Ecto neural progenitor cell (in vitro differentiated cells): ENCODE measurements at regions not wholly inside any gene's neighbourhood (a gene's known extent, or its start where the extent isn't known, plus 50 kb on each side); places are given as distances from the start of the nearest gene placed in this dataset.

Experiments
- DNase-seq: peaks from one replicate; pipeline ENCODE4 v3.0.0-alpha.2; 2018; ENCODE audit warnings: low spot score

DNA sequence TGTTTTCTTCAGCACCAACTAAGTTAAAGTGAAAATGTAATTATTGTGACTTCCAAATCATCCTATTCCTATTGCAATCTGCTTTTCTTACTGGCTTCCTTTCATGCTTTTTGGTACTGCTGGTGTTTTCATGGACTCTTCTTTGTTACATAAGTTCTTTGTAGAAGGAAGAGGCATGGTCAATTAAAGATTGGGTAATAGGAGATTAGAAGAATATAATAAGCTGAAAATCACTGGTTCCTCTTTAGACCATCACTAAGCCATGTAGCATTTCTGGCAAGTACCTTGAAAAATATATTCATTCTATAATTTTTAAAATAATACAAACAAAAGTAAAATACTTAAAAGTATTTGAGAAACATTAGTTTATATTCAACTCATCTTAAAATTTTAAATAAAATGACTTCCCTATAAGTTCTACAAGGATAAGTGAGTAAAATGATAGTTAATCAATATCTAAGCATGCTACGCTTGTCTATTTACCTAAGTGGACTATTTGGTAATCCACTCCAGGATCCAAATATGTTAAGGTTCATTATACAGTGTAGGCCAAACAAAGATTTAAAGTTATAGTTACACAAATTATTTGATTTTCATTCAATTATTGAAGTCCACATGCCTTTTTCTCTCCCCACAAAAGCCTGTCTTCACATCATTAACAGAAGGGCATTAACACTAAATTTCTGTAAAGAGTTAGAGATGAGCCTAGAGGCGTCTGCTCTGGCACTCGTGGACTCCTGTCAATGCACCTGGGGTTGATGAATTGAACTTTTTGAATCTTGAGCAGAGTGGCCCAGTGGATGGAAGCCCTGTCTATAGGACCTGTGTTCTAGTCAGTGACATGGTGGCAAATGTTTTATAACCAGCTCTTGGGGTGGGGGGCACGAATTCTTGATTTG, 408.1 kb downstream of the INHBA start:
- DNase-seq: no peak

GRCh38 chr7:41292487-41292886, 410.4 kb downstream of the INHBA start:
- DNase-seq: no peak

DNA sequence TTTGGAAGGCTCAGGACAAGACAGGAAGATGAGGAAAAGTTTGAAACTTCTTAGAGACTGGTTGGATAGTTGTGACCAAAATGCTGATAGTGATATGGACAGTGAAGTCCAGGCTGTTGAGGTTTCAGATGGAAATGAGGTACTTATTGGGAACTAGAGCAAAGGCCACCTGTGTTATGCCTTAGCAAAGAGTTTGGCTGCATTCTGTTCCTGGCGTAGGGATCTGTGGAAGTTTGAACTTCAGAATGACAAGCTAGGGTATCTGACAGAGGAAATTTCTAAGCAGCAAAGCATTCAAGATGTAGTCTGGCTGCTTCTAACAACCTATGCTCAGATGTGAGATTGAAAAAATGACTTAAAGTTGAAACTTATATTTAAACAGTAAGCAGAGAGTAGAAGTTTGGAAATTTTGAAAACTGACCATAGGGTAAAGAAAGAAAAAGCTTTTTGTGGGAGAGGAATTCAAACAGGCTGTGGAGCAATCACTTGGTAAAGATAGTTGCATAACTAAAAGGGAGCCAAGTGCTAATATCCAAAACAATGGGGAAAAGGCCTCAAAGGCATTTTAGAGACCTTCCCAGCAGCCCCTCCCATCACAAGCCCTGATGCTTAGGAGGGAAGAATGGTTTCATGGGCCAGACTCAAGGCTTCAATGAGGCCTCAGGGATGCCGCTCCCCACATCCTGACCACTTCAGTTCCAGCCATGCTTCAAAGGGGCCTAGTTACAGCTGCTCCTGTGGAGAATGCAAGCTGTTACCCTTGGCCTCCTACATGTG, 415.1 kb downstream of the INHBA start:
- no peak for DNase-seq

- no peak for DNase-seq
These were observed 422.4 kb downstream of the INHBA start for GRCh38 chr7:41280491-41280890.

DNA sequence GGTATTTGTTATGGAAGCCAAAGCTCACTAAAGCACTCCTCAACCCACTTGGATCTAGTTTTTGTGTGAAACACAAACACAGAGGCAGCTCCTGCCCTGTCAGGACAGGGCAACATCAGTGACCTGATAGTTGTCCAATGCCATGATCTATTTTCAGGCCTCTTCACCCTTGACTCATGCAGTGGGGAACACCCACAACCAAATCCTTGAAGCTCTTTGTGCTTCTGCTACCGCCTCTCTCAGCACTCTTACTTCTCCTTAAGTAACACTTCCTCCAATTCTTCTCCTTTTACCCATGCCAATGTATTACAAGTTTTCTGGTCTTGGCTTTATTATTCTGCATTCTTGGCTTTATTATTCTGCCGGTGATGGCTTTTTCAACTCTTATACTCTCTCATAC, 425.3 kb downstream of the INHBA start:
- no peak for DNase-seq

DNA sequence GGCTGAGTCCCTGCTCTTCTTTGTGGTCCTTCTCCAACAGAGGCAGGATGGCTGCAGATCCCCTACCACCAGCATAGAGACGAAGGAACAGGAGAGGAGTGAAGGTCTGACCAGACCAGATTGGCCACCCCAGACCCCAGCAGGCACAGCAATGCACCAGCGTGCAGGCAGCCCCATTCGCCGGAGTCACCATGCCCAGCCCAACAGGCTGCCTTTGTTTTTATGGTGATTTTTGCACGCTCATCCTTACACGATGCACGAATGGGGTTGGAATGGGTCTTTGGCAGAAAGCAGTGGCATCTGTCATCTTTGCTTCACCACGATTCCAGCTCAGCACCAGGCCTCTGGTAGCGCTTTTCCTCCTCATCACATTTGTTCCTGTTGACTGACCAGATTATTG, 427.6 kb downstream of the INHBA start:
- DNase-seq: no peak

DNA sequence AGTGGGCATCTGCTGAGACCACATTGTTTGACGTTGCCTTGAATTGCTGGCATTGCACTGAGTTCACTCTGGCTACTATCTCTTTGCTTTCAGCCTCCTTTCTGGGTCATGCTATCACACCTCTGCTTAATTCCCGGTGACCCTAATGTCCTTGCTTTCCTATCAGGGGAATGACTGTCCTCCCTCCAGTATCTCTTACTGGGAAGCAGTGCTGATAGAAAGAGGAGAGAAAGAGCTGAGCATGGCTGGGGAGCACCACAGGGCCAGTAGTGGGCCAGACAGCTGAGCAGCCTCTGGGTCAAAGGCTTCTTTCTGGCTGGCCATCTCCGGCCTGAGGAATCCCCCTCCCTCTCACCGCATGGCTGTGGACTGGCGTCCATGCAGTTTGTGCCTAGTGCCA, 428.7 kb downstream of the INHBA start:
- no peak for DNase-seq

DNA sequence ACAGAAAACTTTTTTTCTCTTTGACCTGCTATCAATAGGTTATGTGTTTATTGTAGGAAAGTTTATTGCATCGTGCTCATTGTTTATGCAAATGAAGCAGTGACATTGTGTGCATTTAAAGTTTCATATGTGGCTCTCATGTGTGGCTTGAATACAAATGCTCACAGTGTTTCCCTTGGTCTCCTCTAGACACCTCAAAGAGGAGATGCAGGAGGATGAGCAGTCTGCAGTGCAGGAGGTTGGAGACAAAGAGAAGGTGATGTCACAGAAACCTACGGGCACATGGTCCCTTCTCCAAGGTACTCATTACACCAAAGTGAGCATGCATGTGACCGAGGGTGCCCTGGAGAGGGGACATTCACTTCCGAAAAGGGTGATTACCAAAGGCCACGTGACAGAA, 430.2 kb downstream of the INHBA start:
- DNase-seq: no peak

- DNase-seq: no peak
These were observed 434.0 kb downstream of the INHBA start for GRCh38 chr7:41268878-41269277.

- no peak for DNase-seq
These were observed 441.8 kb downstream of the INHBA start for GRCh38 chr7:41261080-41261479.

GRCh38 chr7:41257660-41258059, 445.2 kb downstream of the INHBA start:
- no peak for DNase-seq

DNA sequence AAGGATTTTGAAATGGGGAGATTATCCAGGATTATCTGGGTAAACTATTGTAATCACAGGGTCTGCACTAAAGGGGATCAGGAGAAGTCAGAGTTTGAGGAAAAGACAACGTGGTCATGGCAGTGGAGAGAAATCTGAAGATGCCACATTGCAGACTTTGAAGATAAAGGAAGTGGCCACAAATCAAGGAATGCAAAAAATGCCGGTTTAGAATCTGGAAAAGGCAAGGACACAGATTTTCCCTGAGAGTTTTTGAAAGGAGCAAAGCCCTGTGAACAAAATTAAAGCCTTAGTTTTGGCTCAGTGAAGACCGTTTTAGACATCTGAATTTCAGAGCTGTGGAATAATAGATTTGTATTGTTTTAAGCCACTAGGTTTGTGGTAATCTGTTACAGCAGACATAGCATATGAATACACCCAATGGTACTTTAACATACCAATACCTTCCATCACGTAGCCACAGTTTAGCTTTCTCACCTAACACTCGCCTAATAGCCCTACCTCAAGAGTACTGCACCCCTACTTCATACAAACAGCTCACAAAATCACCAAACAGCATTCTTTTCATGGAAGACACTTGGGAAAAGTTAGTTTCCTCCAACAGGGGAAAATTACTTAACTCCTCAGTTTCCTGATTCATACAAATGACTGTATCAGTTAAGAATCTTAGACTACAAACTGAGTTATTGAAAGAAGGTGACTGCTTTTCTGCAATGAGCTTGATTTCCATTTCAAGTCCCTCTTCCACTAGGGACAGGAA, 446.5 kb downstream of the INHBA start:
- no peak for DNase-seq

DNA sequence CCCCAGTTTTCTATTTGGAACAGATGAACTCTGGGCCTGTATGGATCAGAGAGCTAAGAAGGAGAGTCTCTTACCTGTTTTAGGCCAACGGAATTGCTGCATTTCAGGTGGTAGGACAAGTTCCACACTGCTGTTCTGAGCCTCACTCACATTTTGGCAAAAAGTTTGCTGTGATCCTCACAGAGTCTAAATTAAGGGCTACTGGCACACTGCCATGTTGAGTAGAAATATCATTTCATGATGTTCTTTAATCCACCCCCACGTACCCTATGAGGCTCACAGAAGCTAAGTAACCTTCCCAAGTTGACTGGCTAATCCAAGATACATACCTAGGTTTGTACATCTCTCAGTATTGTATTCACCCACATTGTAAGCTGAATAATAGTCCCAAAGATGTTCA, 447.2 kb downstream of the INHBA start:
- no peak for DNase-seq

GRCh38 chr7:41255113-41255512, 447.8 kb downstream of the INHBA start:
- no peak for DNase-seq

DNA sequence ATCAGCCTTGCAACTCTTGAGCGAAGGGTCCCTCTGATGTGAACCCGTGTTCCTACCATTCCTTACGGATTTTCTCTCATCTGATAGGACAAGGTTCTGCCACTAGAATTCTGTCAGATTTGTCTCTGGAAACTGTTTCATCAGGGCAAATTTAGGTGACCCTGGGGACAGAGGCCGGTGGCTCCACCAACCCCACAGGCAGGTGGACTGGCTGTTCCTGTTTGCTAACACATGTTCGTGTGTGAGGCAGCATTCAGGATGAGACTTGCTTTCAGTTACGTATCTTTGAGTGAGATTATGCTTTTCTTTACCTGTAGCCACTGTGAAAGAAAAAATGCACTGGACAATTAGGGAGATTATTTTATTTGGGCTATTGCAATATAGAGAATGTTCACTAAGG, 449.9 kb downstream of the INHBA start:
- DNase-seq: no peak

DNA sequence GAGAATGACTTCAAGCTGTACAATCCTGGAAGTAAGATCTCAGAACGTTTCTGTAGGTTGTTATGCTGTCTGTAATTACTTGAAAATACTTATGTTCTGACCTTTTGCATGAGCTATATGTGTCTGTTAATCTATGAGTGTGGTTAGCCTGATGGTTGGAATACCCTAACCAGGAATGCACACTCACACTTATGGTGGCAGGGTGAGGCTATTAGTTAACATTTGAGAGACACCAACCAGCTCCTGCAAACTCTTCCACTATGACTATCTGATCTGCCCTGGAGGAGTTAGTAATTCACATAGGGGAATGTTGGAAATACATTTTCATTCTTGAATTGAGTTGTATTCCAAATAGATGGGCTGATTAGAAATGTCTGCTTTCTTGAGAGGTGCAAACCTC, 450.3 kb downstream of the INHBA start:
- no peak for DNase-seq

GRCh38 chr7:41247143-41247865, 455.6 kb downstream of the INHBA start:
- DNase-seq: no peak

- no peak for DNase-seq
These were observed 457.0 kb downstream of the INHBA start for GRCh38 chr7:41245916-41246315.

DNA sequence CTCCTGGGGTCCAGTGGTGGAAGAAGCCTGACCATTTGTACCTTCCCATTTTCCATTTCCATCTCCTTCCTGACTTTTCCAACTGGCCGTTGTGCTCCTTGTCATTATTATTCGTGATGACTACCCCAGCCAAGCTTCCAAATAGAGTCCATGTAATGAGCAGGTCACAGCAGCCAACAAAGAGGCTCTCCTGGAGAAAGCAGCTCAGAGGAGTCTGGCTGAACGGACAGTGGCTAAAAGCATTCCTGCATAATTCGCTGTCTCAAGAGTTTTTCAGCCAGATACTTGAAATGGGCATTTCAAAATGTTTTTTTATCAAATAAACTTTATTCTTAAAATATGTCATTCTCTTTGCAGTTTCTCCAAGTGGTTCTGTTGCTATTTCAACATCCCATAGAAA, 458.6 kb downstream of the INHBA start:
- DNase-seq: no peak

GRCh38 chr7:41241641-41242040, 461.2 kb downstream of the INHBA start:
- DNase-seq: no peak

DNA sequence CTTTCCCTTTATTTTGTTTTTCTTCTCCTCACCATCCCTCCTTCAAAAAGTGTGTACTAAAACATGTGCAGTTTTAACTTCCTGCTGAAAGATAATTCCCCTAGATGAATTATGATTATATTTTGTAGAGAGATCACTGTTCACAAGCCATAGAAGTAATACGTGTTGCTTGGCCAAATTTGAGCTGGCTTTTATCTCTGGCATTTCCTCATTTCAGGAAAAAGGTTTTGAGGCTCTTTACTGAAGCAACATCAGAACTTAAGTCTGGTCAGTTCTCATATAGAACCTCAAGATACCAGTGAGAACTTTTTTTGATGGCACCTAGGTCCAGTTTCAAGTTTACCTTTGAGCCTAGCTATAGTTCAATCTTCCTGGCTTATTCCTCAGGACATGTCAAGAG, 463.3 kb downstream of the INHBA start:
- no peak for DNase-seq

DNA sequence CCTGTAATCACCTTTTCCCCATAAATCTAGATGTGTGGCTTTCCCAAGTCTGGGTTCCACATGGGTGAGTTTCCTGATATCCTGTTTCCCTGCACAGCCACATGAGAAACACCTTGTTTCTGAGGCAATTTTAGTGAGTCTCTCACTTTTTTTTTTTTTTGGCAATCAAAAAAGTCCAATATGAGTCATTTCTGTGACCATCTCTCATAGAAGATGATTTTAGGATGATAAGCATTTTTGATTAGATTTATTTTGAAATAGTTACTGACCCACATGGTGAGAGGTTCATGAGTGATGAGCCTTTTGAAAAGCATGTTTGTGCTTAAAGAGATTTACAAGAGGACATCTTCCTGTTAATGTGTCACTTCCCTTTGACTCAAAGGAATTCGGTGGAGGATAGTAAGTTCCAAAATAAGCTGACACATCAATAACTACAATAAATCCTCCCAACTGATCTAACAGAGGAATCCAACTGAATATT, 464.0 kb downstream of the INHBA start:
- DNase-seq: no peak
